Effector memory CD4-positive, alpha-beta T cell (primary cell): ENCODE measurements at regions not wholly inside any gene's neighbourhood (a gene's known extent, or its start where the extent isn't known, plus 50 kb on each side); places are given as distances from the start of the nearest gene placed in this dataset.

ENCODE experiments used
- DNase-seq, 3 donors: peaks; one replicate each; pipeline ENCODE4 v3.0.0-alpha.2; 2020
- H3K27ac ChIP-seq: 2 replicates; pipeline ENCODE4 v1.7.0; 2013; ENCODE audit warnings: mild to moderate bottlenecking, low read length, moderate library complexity; ENCODE audit not compliant: insufficient read depth, poor library complexity, severe bottlenecking
- H3K27me3 ChIP-seq: replicated peaks from 2 replicates; pipeline ENCODE4 v1.7.0; 2013; ENCODE audit warnings: mild to moderate bottlenecking, low read length; ENCODE audit not compliant: insufficient read depth, control insufficient read depth, poor library complexity, severe bottlenecking
- H3K36me3 ChIP-seq: 2 replicates; pipeline ENCODE4 v1.7.0; 2013; ENCODE audit warnings: mild to moderate bottlenecking, low read length, moderate library complexity; ENCODE audit not compliant: control insufficient read depth, insufficient read depth
- H3K4me1 ChIP-seq: 2 replicates; pipeline ENCODE4 v1.7.0; 2013; ENCODE audit warnings: low read length, mild to moderate bottlenecking; ENCODE audit not compliant: control insufficient read depth, insufficient read depth, poor library complexity, severe bottlenecking
- H3K4me3 ChIP-seq: 2 replicates; pipeline ENCODE4 v1.7.0; 2013; ENCODE audit warnings: low read length, low read depth, mild to moderate bottlenecking; ENCODE audit not compliant: insufficient read depth, poor library complexity, severe bottlenecking
- H3K9me3 ChIP-seq: 2 replicates; pipeline ENCODE4 v1.7.0; 2013; ENCODE audit warnings: mild to moderate bottlenecking, low read length, moderate library complexity; ENCODE audit not compliant: control insufficient read depth

DNA sequence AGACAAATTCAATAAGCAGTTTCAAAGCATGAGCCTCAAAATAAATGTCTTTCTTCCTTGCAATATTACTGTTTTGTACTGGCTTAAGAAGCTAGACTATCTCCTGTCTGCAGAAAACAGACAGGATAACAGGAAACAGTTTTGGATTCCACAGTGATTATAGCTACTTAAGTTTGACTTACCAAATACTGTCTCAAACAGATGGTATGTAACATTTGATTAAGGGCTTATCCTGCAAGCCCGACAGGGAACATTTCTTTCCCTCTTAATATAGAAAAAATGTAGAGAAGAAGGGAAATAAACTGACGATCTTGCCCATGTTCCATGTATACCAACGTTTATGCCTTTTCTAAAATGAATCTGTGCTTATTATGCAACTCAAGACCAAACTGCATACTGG, 179.9 kb upstream of the EEA1 start:
- Histone ChIP-seq H3K27me3 (no peaks in the 10 kb centered on the region), H3K36me3 (no peaks in the 10 kb centered on the region), H3K9me3 (no peaks in the 10 kb centered on the region), H3K4me3 (no peak overlapping the region), H3K27ac (no peak overlapping the region), H3K4me1 (no peaks in the 10 kb centered on the region)
- DNase-seq, result no peak

DNA sequence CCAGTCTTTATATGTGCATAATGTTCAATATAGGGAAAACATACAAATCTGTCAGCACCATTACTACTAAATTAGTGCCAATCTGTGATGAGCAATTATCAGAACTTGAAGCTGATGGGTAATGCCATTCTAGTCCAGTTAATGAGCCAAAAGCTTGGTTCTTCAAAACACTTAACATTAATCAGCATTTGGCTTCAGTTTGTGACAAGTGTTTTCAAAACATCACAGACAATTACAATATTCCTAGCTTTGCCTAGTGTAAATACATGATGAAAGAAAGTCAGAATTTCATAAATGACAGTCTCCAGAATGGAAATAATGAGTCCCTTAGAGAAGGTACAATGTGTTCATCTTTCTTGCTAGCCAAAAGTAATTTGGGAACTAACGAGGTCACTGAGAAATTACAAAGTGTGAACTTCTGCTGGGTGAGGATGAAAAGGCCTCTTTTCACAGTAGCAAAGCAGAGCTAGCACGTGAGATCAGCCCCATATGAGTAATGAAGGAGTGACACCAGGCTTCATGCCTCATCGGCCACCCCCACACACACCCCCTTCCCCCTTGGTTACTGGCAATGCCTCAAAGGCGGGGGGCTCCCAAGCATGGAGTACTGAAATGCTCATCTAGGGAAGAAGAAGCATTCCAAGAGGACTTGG, 180.6 kb upstream of the EEA1 start:
- H3K4me1 ChIP-seq, result no peaks in the 10 kb centered on the region
- H3K27me3 ChIP-seq, result no peaks in the 10 kb centered on the region
- H3K9me3 ChIP-seq, result no peaks in the 10 kb centered on the region
- no peak overlapping the region for H3K27ac ChIP-seq
- H3K36me3 ChIP-seq, result no peaks in the 10 kb centered on the region
- DNase-seq, result no peak
- no peak overlapping the region for H3K4me3 ChIP-seq

DNA sequence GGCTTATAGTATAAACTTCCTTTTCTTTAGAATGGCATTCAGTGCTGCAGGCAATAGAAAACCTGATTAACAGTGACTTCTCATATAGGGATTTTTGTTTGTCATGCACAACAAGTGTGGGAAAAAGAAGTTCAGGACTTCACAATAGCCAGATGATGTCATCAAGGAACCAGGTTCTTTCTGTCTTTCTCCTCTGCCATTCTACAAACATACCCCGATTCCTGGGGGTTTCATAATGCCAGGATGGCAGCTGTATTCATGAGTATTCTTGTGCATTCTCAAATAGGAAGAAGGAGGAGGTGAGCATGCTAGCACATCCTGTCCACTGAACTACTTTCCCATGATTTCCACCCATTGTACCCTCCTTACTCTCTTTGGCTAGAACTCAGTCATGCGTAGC, 182.7 kb upstream of the EEA1 start:
- H3K27me3 ChIP-seq, result no peaks in the 10 kb centered on the region
- no peak overlapping the region for H3K27ac ChIP-seq
- H3K4me3 ChIP-seq, result no peak overlapping the region
- DNase-seq, result no peak
- H3K4me1 ChIP-seq, result no peaks in the 10 kb centered on the region
- no peaks in the 10 kb centered on the region for H3K36me3 ChIP-seq
- no peaks in the 10 kb centered on the region for H3K9me3 ChIP-seq

DNA sequence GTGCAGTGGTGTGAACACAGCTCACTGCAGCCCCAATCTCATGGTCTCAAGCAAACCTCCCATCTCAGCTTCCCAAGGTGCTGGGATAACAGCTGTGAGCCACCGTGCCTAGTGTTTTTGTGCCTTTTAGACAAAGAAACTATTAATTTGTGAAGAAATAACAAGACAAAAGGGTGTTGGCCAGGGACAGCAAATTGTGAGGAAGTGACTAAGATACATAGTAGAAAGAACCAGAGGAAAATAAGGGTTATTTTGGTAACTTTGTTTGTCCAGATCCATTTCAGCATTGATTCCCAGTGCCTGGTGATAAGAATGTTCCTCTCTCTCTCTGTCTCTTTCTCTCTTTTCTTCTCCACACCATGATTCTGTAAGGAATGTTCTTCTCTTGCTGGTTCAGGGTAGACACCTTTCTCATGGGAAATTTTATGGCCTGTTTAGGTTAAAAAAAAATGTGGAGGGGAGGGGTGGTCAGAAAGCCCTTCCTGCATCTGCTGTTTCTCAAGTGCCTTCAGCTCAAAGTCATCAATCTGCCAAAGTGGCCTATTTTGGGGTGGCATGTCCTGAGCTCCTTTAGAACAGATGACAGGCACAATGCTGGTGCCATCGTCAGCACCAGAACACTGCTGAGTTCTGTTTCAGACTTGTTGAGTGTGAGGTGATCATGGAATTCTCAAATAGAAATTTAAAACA, 184.4 kb upstream of the EEA1 start:
- no peaks in the 10 kb centered on the region for H3K27me3 ChIP-seq
- no peak overlapping the region for H3K27ac ChIP-seq
- no peak for DNase-seq
- H3K4me3 ChIP-seq, result no peak overlapping the region
- H3K4me1 ChIP-seq, result no peaks in the 10 kb centered on the region
- H3K9me3 ChIP-seq, result no peaks in the 10 kb centered on the region
- H3K36me3 ChIP-seq, result no peaks in the 10 kb centered on the region

DNA sequence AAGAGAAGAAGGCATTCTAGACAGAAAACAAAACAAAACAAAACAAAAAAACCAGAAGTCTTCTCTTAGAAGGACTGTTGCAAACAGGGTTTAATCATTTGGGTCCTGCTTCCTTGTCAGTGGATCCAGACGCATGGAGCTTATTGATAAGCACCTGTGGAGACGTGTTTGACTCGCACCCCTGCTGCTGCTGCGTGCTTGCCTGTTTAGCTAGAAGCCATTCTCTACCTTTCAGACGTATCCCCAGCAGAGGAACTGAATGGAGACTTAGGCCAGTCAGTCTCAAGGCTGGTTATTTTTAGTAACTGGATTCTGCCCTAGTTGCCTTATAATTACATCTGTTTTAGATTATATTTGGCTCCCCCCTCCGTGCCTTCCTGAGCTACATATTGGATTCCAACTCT, 186.1 kb upstream of the EEA1 start:
- H3K4me1 ChIP-seq, result no peaks in the 10 kb centered on the region
- H3K9me3 ChIP-seq, result no peaks in the 10 kb centered on the region
- H3K36me3 ChIP-seq, result no peaks in the 10 kb centered on the region
- no peak overlapping the region for H3K27ac ChIP-seq
- no peak overlapping the region for H3K4me3 ChIP-seq
- DNase-seq, result no peak
- H3K27me3 ChIP-seq, result no peaks in the 10 kb centered on the region

DNA sequence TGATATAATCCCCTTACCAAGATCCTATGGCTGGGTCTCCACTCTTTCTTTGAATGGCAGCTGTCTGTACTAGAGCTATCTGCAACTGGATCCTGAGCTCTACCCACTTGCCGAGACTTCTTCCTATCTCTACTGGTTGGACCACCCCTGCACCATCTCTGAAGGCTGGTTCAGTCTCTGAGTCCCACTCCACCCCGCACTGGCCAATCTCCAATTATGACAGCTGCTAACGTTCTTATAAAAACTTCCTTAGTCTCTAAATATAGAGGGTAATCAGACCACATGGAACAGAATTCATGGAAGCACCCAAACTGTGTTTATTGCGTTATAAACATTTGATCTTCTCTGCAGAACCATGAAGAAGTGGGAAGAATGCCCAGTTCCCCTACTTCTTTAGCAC, 186.6 kb upstream of the EEA1 start:
- H3K27me3 ChIP-seq, result no peaks in the 10 kb centered on the region
- no peaks in the 10 kb centered on the region for H3K9me3 ChIP-seq
- DNase-seq, result no peak
- no peaks in the 10 kb centered on the region for H3K4me1 ChIP-seq
- no peak overlapping the region for H3K27ac ChIP-seq
- H3K36me3 ChIP-seq, result no peaks in the 10 kb centered on the region
- no peak overlapping the region for H3K4me3 ChIP-seq

DNA sequence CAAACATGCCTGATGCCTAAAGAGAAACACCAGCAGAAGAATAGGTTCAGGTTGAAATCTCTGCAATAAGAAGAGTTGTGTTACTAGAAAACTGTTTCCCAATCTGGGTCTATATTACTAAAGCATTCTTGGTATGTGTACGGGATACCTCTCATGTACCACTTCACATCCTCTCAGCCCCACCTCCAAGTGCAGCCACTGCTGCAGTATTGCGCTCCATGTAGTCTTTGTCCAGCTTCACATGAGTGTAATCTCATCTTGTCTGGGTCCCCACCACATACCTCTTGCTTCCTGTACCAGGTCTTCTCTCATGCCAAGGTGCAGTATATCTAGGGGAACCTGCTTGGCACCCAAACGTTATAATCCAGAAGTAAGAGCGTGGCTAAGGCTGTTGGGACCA, 187.5 kb upstream of the EEA1 start:
- Histone ChIP-seq H3K27me3 (no peaks in the 10 kb centered on the region), H3K27ac (no peak overlapping the region), H3K36me3 (no peaks in the 10 kb centered on the region), H3K4me3 (no peak overlapping the region), H3K4me1 (no peaks in the 10 kb centered on the region), H3K9me3 (no peaks in the 10 kb centered on the region)
- no peak for DNase-seq

DNA sequence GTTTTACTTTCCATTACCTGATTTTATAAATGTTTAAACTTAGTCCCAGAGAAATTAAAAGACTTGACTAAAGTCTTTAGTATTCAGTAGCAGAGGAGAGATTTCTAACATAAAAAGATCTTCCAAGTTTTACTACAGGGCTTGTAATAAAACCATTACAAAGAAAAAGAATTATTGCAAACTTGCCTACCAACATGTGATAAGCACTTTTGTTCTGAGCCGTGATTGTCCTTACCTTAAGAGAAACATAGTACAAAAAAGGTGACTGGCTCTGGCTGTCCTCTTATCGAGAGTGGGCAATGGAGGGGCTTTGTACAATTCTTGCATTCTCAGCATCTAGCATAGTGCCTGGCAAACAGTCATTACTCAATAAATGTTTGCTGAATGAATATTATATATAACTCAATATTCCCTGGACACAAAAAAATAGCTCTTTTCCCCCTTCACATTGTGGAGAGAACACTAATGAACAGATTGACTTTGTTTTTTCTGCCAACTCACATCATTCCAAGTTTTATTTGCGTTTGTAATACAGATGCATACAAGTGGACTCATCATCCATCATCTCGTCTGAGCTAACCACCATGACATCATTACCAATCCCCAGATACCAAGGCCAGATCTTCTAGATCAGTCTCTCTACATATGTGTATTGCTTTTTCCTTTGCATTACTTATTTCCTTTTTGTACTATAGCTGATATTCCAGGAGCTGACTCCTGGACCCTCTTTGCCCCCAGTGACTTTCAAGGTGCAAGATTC, 192.8 kb upstream of the EEA1 start:
- no peak overlapping the region for H3K27ac ChIP-seq
- DNase-seq, result no peak

DNA sequence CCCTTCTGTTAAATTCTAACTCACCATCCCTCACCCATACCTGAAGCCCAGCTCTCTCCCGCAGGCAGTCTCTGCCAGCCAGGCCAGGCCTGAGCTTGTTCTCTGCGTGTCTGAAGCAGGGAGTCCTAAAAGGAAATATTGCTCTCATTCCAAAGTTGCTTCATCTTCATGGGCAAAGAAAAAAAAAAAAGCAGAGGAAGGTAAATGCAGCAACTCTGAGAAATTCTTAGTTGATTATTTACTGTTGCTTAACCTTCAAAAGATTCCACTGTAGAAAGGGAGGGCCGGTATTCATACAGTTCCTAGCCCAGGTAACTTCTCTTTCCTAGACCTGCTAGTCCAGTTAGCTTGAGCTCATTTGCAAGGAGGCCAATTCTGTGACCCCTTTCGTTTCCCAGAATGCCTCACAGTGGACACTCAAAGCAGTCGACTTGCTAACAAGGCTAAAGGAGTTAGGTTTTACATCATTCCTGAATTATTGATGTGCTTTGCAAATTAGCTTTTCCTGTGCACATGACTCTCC, 193.5 kb upstream of the EEA1 start:
- Histone ChIP-seq H3K9me3 (no peaks in the 10 kb centered on the region), H3K36me3 (no peaks in the 10 kb centered on the region), H3K4me3 (no peak overlapping the region), H3K4me1 (no peaks in the 10 kb centered on the region), H3K27me3 (no peaks in the 10 kb centered on the region), H3K27ac (no peak overlapping the region)
- no peak for DNase-seq

More for the DNA sequence above, 192.8 kb upstream of the EEA1 start:
- no peaks in the 10 kb centered on the region for H3K36me3 ChIP-seq
- no peaks in the 10 kb centered on the region for H3K27me3 ChIP-seq
- H3K4me3 ChIP-seq, result no peak overlapping the region
- no peaks in the 10 kb centered on the region for H3K4me1 ChIP-seq
- H3K9me3 ChIP-seq, result no peaks in the 10 kb centered on the region

DNA sequence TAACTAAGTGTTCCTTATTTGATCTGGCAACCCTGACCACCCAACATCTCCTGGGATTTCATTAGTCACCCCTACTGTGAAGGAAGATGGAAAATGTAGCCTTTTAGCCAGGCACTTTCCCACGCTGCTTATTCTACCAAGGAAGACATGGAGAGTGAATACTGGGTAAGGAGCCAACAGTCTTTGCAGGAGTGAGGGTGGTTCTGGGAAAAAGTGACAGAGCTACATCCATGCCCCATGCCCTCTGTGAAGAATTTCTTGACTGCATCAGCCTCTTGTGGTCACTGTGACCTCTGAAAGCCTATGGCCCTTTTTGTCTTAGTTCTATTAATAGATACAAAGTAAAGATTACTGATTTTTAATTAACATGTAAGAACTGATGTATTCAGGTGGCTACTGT, 196.0 kb upstream of the EEA1 start:
- Histone ChIP-seq H3K4me1 (no peaks in the 10 kb centered on the region), H3K27me3 (no peaks in the 10 kb centered on the region), H3K4me3 (no peak overlapping the region), H3K27ac (no peak overlapping the region), H3K36me3 (no peaks in the 10 kb centered on the region), H3K9me3 (no peaks in the 10 kb centered on the region)
- no peak for DNase-seq
